Neural progenitor cell (in vitro differentiated cells): ENCODE measurements at regions not wholly inside any gene's neighbourhood (a gene's known extent, or its start where the extent isn't known, plus 50 kb on each side); places are given as distances from the start of the nearest gene placed in this dataset.

ENCODE experiments used
- EZH2 ChIP-seq: fragments of 200-600 bp; sonication (generic); IDR thresholded peaks from 2 replicates; pipeline ENCODE4 v1.6.1; 2017; ENCODE audit warnings: antibody characterized with exemption, mild to moderate bottlenecking, moderate library complexity
- TF ChIP-seq, protein P1 (sequence below): fragments of 200-600 bp; sonication (generic); IDR thresholded peaks from 2 replicates; pipeline ENCODE4 v1.5.1; 2017; ENCODE audit warnings: antibody characterized with exemption, mild to moderate bottlenecking

DNA sequence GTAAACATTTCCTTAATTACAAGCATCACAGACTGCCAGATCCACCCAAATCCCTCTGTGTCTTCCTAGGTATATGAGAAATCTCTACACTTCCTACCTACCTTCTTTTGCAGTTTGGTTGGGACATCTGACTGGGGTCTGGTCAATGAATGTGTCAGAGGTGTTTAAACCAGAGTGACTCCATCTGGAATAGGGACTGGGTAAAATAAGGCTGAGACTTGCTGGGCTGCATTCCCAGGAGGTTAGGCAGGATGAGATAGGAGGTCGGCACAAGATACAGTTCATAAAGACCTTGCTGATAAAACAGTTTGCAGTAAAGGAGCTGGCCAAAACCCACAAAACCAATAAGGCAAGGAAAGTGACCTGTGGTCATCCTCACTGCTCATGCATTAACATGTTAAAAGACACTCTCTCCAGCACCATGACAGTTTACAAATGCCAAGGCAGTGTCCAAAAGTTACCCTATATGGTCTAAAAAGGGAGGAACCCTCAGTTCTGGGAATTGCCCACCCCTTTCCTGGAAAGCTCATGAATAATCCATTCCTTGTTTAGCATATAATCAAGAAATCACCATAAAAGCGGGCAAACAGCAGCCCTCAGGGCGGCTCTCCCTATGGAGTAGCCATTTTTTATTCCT is 87.4 kb upstream of the BACE2 start:
- TF ChIP-seq, protein P1, sequence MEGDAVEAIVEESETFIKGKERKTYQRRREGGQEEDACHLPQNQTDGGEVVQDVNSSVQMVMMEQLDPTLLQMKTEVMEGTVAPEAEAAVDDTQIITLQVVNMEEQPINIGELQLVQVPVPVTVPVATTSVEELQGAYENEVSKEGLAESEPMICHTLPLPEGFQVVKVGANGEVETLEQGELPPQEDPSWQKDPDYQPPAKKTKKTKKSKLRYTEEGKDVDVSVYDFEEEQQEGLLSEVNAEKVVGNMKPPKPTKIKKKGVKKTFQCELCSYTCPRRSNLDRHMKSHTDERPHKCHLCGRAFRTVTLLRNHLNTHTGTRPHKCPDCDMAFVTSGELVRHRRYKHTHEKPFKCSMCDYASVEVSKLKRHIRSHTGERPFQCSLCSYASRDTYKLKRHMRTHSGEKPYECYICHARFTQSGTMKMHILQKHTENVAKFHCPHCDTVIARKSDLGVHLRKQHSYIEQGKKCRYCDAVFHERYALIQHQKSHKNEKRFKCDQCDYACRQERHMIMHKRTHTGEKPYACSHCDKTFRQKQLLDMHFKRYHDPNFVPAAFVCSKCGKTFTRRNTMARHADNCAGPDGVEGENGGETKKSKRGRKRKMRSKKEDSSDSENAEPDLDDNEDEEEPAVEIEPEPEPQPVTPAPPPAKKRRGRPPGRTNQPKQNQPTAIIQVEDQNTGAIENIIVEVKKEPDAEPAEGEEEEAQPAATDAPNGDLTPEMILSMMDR, result no peak
- TF ChIP-seq EZH2, result no peak
